A549 (cell line): ENCODE measurements at regions not wholly inside any gene's neighbourhood (a gene's known extent, or its start where the extent isn't known, plus 50 kb on each side); places are given as distances from the start of the nearest gene placed in this dataset.

Experiments
- ATAC-seq, 2 experiments: fragments of 200-7000 bp in 1 of 2; fragments of >200 bp in 1 of 2; cut with Nextera tagmentation in 1 of 2; cut with Tn5 transposase in 1 of 2; 3 replicates each; pipeline versions ENCODE4 v1.8.0 to v1.9.1; 2018 to 2020; ENCODE audit warnings: mild to moderate bottlenecking in 1 of 2, moderate library complexity in 1 of 2
- CTCF ChIA-PET: fragments of 300-600 bp; sonication (Branson Sonifier 250); formaldehyde crosslinking; extraction: SDS; loops from one replicate; lab custom pipeline; 2021; ENCODE audit warnings: antibody characterized with exemption, inconsistent platforms; lab: Yijun Ruan, JAX
- POLR2A ChIA-PET: fragments of 350-600 bp; formaldehyde crosslinking; extraction: SDS; loops from one replicate; lab custom pipeline; 2021; ENCODE audit warnings: antibody characterized with exemption, inconsistent platforms; lab: Yijun Ruan, JAX
- DNase-seq, 2 experiments: peaks; one replicate each; pipeline versions ENCODE4 v3.0.0 to v3.0.0-alpha.2; 2011 to 2016; ENCODE audit warnings: low read depth in 1 of 2, low spot score in 1 of 2
- FAIRE-seq: peaks from 2 replicates; lab custom pipeline; 2011; peaks lifted over from hg19 to GRCh38; lab: Jason Lieb, UNC
- H3K27ac ChIP-seq, 2 experiments: fragments of >200 bp; sonication (Bioruptor Twin); formaldehyde crosslinking; 3 replicates each; pipeline ENCODE4 v1.5.1; 2016 to 2017
- H3K4me1 ChIP-seq: fragments of >200 bp; sonication (Bioruptor Twin); formaldehyde crosslinking; 3 replicates; pipeline ENCODE4 v1.6.1; 2016
- H3K4me2 ChIP-seq: fragments of >200 bp; sonication (Bioruptor Twin); formaldehyde crosslinking; 3 replicates; pipeline ENCODE4 v1.6.1; 2016
- H3K4me3 ChIP-seq: fragments of >200 bp; sonication (Bioruptor Twin); formaldehyde crosslinking; 3 replicates; pipeline ENCODE4 v1.5.1; 2016
- H3K9me3 ChIP-seq: fragments of >200 bp; sonication (Bioruptor Twin); formaldehyde crosslinking; 3 replicates; pipeline ENCODE4 v1.6.1; 2016
- CTCF ChIP-seq: fragments of >200 bp; sonication (Bioruptor Twin); formaldehyde crosslinking; IDR thresholded peaks from 3 replicates; pipeline ENCODE4 v1.5.1; 2016
- FOXS1 ChIP-seq: fragments of 250-450 bp; sonication (Bioruptor Pico); IDR thresholded peaks from 2 replicates; pipeline ENCODE4 v1.5.0; 2020; ENCODE audit warnings: mild to moderate bottlenecking, moderate library complexity
- JUNB ChIP-seq: fragments of >200 bp; sonication (Bioruptor Twin); formaldehyde crosslinking; IDR thresholded peaks from 2 replicates; pipeline ENCODE4 v1.6.1; 2016
- MAX ChIP-seq: IDR thresholded peaks from 2 replicates; pipeline ENCODE4 v1.6.1; 2012
- MYC ChIP-seq: IDR thresholded peaks from 2 replicates; pipeline ENCODE4 v1.6.1; 2012; ENCODE audit warnings: mild to moderate bottlenecking, inconsistent platforms, low read length, improper control_type of control experiment, borderline replicate concordance
- TP53 ChIP-seq: fragments of 250-450 bp; sonication (Bioruptor Pico); IDR thresholded peaks from 2 replicates; pipeline ENCODE4 v1.5.0; 2021; ENCODE audit warnings: mild to moderate bottlenecking, moderate library complexity
- WGBS: methylation state at CpG from one replicate; pipeline ENCODE4 v1.1.6; 2017; ENCODE audit errors: missing lambda C conversion rate; 5-methylcytosine and 5-hydroxymethylcytosine counted together
- TF ChIP-seq, protein P1 (sequence below): fragments of 200-600 bp; sonication (generic); IDR thresholded peaks from 2 replicates; pipeline ENCODE4 v1.6.1; 2016; ENCODE audit warnings: antibody characterized with exemption, mild to moderate bottlenecking, moderate library complexity
- TF ChIP-seq, protein P2 (sequence below): fragments of 150-350 bp; IDR thresholded peaks from 2 replicates; pipeline ENCODE4 v1.6.1; 2014; ENCODE audit warnings: low read depth, mild to moderate bottlenecking, low read length
- TF ChIP-seq, protein P3 (sequence below): fragments of 250-450 bp; sonication (Bioruptor Pico); IDR thresholded peaks from 2 replicates; pipeline ENCODE4 v1.5.0; 2020; ENCODE audit warnings: low read depth, mild to moderate bottlenecking, moderate library complexity

GRCh38 chr14:97104029-97104428 is 306.8 kb downstream of the VRK1 start:
- Histone ChIP-seq H3K4me1 (no peaks in the 10 kb centered on the region), H3K27ac (no peak overlapping the region), H3K4me2 (no peak overlapping the region), H3K4me3 (no peak overlapping the region), H3K9me3 (0 out of 3 replicates have a peak, but pooled peaks cover under 1% of the 10 kb centered on the region)
- DNase-seq: no peak
- ATAC-seq: no peak; a peak in 1 of 6 replicates
- ChIA-PET CTCF (interaction anchor here (1.0 kb wide), 1 partner anchor 9 kb away, joined by 3 read pairs; no protein-coding TSS in a partner anchor), POLR2A (no interaction called here)
- no peak for FAIRE-seq
- TF ChIP-seq JUNB: no peak
- TF ChIP-seq FOXS1 (CRISPR knock-in tag): no peak
- TF ChIP-seq, protein P1, sequence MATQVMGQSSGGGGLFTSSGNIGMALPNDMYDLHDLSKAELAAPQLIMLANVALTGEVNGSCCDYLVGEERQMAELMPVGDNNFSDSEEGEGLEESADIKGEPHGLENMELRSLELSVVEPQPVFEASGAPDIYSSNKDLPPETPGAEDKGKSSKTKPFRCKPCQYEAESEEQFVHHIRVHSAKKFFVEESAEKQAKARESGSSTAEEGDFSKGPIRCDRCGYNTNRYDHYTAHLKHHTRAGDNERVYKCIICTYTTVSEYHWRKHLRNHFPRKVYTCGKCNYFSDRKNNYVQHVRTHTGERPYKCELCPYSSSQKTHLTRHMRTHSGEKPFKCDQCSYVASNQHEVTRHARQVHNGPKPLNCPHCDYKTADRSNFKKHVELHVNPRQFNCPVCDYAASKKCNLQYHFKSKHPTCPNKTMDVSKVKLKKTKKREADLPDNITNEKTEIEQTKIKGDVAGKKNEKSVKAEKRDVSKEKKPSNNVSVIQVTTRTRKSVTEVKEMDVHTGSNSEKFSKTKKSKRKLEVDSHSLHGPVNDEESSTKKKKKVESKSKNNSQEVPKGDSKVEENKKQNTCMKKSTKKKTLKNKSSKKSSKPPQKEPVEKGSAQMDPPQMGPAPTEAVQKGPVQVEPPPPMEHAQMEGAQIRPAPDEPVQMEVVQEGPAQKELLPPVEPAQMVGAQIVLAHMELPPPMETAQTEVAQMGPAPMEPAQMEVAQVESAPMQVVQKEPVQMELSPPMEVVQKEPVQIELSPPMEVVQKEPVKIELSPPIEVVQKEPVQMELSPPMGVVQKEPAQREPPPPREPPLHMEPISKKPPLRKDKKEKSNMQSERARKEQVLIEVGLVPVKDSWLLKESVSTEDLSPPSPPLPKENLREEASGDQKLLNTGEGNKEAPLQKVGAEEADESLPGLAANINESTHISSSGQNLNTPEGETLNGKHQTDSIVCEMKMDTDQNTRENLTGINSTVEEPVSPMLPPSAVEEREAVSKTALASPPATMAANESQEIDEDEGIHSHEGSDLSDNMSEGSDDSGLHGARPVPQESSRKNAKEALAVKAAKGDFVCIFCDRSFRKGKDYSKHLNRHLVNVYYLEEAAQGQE: no peak
- no peak for TF ChIP-seq MAX
- 28% methylated on average over 4 of the region's 4 CpGs for WGBS

GRCh38 chr14:97106166-97106565 is 309.0 kb downstream of the VRK1 start:
- H3K9me3 ChIP-seq: 0 out of 3 replicates have a peak, but pooled peaks cover 3% of the 10 kb centered on the region
- POLR2A ChIA-PET: no interaction called here
- no peaks in the 10 kb centered on the region for H3K4me1 ChIP-seq
- H3K4me3 ChIP-seq: no peak overlapping the region
- DNase-seq (no peak), ATAC-seq (no peak), FAIRE-seq (no peak)
- H3K4me2 ChIP-seq: no peak overlapping the region
- WGBS: 62% methylated on average over 5 of the region's 5 CpGs
- TF ChIP-seq CTCF: no peak
- TF ChIP-seq, protein P2, sequence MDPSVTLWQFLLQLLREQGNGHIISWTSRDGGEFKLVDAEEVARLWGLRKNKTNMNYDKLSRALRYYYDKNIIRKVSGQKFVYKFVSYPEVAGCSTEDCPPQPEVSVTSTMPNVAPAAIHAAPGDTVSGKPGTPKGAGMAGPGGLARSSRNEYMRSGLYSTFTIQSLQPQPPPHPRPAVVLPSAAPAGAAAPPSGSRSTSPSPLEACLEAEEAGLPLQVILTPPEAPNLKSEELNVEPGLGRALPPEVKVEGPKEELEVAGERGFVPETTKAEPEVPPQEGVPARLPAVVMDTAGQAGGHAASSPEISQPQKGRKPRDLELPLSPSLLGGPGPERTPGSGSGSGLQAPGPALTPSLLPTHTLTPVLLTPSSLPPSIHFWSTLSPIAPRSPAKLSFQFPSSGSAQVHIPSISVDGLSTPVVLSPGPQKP: no peak
- CTCF ChIA-PET: interaction anchor here (1.2 kb wide), 1 partner anchor 51 kb away, joined by 3 read pairs; no protein-coding TSS in a partner anchor
- no peak overlapping the region for H3K27ac ChIP-seq

GRCh38 chr14:97106609-97107008 is 309.4 kb downstream of the VRK1 start:
- TF ChIP-seq, protein P3, sequence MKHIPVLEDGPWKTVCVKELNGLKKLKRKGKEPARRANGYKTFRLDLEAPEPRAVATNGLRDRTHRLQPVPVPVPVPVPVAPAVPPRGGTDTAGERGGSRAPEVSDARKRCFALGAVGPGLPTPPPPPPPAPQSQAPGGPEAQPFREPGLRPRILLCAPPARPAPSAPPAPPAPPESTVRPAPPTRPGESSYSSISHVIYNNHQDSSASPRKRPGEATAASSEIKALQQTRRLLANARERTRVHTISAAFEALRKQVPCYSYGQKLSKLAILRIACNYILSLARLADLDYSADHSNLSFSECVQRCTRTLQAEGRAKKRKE (CRISPR knock-in tag): no peak
- TF ChIP-seq TP53 (CRISPR knock-in tag): no peak
- TF ChIP-seq, protein P1: no peak
- no peak for TF ChIP-seq MYC
- no peaks in the 10 kb centered on the region for H3K4me1 ChIP-seq
- no peak overlapping the region for H3K27ac ChIP-seq
- ChIA-PET CTCF (interaction anchor here (0.9 to 1.5 kb wide), 2 partner anchors 10 to 12 kb away, joined by 3 to 4 read pairs; no protein-coding TSS in a partner anchor), POLR2A (no interaction called here)
- DNase-seq: no peak
- FAIRE-seq: no peak
- 0 out of 3 replicates have a peak, but pooled peaks cover 3% of the 10 kb centered on the region for H3K9me3 ChIP-seq
- ATAC-seq: no peak
- H3K4me3 ChIP-seq: no peak overlapping the region
- no peak overlapping the region for H3K4me2 ChIP-seq
- WGBS: 23% methylated on average over 10 of the region's 10 CpGs
